Fibroblast of skin of left biceps (primary cell): ENCODE measurements at regions not wholly inside any gene's neighbourhood (a gene's known extent, or its start where the extent isn't known, plus 50 kb on each side); places are given as distances from the start of the nearest gene placed in this dataset.

Source experiments
- DNase-seq, 2 experiments: peaks; one replicate each; pipeline ENCODE4 v3.0.0-alpha.2; 2013; ENCODE audit warnings: low read depth in 2 of 2

DNA sequence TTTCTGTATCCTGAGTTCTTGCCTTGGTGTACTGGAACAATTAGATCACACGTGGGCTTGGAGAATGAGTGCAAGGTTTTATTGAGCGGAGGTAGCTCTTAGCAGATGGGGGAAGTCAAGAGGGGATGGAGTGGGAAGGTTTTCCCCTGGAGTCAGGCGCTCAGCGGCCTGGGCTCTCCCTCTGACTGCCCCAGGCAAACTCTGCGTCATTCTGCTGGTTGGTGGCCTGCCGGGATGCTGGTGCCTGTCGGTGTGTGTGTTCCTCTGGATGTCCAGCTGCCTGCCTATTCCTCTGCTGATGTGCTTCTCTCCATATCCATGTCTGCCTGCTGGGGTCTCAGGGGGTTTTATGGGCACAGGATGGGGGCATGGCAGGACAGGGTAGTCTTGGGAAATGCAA lies 111.0 kb downstream of the TRIB2 start:
- no peak for DNase-seq

DNA sequence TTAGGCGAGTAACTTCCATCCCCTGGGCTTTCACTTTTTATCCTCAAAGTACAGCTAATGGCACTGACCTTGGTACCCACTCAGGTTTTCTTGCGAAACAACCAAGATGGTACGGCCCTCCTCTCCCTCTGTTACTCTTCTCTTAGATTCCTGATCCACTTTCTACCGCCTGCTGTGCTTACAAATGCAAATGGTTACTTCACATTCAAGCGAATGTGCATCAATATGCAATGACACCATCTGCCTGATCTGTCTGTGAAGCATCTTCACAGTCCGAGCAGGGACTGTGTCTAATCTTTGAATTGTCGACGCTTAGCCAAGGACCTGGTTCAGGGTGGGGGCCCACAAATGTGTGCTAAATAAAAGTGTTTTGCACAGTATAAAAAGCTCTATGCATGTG lies 112.2 kb downstream of the TRIB2 start:
- no peak for DNase-seq

DNA sequence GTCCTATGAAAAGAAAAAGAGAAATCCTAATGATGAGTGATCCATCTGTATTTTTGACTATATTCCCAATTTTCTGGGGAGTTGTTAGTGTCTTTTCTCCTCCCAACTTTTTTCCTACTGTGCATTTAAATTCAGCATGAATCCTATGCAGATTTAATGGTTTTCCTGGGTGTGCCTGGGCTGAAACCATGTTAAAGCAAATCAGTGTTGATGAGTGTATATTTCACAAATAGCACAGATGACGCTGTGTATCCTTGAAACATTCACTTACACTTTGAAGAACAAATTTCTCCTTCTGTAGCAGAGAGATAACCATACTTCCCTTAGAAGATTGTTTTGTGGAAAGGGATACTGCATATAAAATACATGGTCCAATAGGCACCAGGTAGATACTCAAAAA lies 114.3 kb downstream of the TRIB2 start:
- DNase-seq: no peak

- no peak for DNase-seq
Observed at GRCh38 chr2:12834239-12834638, 117.5 kb downstream of the TRIB2 start.

- no peak for DNase-seq
Observed at GRCh38 chr2:12835733-12836132, 119.0 kb downstream of the TRIB2 start.

DNA sequence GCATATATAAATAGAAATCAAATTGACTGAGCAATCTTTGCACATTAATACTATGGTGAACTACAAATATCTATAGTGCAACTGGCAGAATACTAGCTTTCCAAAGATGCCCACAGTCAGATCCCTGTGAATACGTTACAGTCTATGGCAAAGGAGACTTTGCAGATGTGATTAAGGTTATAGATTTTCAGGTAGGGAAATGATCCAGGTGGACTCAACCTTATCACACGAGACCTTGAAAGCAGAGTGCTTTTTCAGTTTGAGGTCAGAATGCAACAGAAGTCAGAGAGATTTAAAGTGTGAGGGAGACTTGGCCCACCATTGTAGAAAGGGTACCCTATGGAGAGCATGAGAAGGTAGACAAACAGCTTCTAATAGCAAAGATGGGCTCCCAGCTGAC lies 122.6 kb downstream of the TRIB2 start:
- DNase-seq: no peak

DNA sequence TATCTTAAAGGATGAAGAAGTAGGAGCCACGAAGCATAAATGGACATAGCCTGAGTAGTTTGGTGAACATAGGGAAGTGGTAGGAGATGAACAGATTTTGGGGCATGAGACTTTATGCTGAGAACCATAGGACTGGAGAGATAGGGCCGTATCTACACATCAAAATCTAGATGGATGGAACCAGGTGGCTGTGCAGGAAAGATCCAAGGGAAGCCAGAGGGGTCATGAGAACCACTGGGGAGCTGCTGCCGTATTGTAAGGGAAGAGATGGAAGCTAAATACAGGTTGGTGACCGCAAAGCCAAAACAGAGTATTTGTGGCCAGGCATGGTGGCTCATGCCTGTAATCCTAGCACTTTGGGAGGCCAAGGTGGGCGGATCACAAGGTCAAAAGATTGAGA lies 124.3 kb downstream of the TRIB2 start:
- no peak for DNase-seq

DNA sequence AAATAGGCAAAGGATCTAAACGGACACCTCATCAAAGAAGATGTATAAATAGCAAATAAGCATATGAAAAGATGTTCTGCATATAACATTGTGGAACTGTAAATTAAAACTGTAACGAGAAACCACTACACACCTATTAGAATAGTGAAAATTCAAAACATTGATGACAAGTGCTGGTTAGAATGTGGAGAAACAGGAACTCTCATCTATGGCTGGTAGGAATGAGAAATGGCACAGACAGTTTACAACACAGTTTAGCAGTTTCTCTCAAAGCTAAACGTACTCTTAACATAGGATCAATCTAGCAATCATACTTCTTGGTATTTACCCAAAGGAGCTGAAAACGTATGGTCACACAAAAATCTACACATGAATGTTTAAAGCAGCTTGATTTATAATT lies 126.2 kb downstream of the TRIB2 start:
- no peak for DNase-seq

DNA sequence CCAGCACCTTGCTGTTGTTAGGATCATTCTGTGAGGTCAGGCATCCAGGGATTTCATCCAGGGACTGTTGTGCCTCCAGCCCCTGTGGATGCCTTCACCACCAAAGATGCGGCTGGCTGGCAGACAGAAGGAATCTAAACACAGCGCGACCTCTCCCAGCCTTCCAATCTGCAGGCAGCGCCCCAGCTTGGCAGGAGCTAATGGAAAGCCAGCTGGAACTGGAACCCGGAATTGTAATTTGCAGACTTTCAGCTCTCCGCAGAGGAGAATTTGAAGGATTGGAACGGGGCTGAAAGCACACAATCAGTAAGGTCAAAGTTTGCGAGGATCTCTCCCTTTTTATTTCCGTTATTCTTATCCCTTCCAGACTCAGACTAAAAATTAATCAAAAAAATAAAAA lies 127.8 kb downstream of the TRIB2 start:
- no peak for DNase-seq

- no peak for DNase-seq
Observed at GRCh38 chr2:12847694-12848575, 131.2 kb downstream of the TRIB2 start.

- no peak for DNase-seq
Observed at GRCh38 chr2:12852135-12852534, 135.4 kb downstream of the TRIB2 start.

DNA sequence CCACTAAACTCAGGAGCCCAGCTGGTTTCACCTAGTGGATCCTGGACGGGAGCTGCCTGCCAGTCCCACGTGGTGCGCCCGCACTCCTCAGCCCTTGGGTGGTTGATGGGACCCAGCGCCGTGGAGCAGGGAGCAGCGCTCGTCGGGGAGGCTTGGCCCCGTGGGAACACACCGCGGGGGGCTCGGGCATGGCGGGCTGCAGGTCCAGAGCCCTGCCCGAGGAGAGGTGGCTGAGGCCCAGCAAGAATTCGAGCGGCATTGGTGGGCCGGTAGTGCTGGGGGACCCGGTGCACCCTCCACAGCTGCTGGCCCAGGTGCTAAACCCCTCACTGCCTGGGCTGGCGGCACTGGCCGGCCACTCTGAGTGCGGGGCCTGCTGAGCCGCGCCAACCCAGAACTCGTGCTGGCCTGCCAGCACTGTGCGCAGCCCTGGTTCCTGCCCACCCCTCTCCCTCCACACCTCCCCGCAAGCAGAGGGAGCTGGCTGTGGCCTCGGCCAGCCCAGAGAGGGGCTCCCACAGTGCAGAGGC lies 137.3 kb downstream of the TRIB2 start:
- DNase-seq: no peak

GRCh38 chr2:12855508-12855907 lies 138.8 kb downstream of the TRIB2 start:
- no peak for DNase-seq

- DNase-seq: peak; percentile 50 to 62
Observed at GRCh38 chr2:12856934-12857601, 140.3 kb downstream of the TRIB2 start.

DNA sequence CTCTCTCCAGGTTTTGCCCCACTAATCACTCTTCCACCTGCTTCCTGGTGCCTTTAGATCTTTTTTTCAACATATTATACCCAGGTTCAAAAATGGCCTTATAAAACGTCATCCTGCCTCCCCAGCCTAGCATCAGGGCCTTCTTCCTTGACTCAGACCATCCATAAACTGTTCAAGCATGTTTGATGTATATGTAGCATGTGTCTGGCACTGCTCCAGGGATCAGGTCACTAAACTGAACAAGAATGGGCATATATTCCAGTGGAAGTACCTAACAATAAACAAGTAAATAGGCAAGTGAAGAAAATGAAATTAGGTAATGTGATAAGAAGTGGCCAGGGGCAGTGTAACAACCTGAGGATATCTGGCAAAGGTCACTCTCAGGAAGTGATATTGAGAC lies 141.2 kb downstream of the TRIB2 start:
- DNase-seq: no peak

DNA sequence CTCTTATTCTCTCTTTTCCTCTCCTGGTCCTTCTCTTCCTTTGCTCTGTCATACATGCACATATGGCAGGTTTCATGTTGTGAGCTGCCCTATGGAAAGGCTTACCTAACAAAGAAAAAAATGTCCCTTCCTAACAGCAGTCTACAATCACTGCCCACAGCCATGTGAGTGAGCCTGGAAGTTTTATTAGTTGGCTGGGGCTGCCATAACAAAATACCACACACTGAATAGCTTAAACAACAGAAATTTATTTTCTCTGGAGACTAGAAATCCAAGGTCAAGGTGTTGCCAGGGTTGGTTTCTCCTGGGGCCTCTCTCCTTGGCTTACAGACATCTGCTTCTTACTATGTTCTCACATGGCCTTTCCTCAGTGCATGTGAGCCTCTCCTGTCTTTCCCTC lies 142.1 kb downstream of the TRIB2 start:
- no peak for DNase-seq

DNA sequence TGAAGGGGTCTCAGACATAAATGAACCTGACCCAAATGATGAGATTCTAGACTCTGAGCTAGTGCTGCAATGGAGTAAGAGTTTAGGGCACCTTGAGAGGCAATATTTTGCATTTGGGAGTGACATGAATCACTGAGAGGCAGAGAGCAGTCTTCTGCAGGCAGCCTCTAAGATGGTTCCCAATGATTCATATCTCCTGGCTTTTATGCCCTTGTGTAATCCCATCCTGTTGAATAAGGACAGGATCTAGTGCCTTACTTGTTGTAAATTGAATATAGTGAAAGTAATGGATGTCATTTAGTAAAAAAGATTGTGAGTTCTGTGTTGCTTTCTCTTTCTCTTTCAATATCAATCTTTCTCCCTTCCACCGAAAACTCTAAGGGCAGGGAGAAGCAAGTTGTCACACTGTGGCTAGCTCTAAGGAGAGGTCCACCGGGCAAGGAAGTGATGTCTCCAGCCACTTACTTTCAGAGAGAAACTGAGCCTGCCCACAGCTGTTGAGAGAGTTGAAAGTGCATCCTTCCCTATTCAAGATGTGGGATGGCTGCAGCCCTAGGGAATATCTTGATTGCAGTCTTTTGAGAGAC lies 144.7 kb downstream of the TRIB2 start:
- DNase-seq: peak in 1 of 2 experiments; percentile 24

DNA sequence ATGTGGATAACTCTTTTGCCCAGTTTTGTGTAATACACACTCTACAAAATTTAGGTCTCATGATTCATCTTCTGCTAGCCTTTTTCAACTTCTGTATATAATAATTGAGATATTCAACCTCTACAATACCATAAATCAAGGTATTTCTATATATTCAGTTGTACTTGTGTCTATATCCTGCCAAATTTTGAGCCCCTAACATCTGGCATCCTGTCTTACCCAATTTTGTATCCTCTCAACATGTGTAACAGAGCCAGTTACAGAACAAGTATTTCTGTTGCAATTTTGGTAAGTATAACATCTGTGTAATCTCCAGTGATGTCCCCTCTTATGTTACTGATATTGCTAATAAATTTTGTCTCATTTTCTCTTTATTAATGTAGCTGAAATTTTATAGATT lies 145.8 kb downstream of the TRIB2 start:
- DNase-seq: no peak

- DNase-seq: no peak
Observed at GRCh38 chr2:12863937-12864336, 147.2 kb downstream of the TRIB2 start.

GRCh38 chr2:12867631-12868287 lies 151.0 kb downstream of the TRIB2 start:
- no peak for DNase-seq

DNA sequence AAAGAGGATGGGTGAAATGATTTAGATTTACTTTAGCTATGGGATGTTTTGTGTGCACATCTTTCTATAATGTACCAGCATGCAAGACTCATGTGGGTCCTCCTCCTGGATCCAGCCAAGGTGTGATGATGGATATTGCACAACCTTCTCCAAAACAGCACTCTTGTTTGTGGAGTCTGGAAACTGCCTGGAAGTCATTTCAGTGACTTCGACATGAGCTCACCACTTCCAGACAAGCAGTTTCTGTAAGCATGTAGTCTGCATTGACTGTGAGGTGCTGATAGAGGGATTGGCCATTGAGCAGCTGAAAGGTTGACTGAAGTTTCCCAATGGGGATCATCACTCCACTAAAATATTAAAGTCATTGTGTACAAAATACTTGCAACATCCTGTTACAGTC lies 154.0 kb downstream of the TRIB2 start:
- no peak for DNase-seq

DNA sequence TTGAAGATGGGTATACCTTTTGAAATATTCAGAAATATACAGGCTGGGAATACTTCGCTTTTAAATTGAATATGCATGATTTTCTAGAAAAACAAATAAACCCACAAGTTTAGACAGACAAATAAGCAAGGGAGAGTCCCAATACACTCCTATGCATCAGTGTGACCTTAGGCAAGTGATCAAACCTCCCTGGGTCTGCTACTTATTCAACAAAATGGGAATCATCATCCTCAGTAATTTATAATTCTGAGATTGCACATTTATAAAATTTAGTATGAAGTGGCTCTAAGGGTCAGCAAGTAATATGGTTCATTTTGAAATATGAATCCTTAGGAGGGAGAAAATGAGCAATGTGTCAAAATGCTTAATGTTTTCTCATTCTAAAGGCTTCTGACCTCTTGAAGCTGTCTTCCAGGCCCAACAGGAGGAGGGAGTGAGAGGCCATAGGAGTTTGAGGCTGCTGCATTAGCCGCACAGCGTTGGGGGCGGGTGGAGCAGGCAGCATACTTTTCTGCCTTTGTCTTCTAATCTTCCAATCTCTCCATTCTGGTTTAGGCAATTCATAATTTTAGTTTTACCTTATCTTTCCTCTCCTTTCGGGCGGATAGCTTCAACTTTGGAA lies 155.1 kb downstream of the TRIB2 start:
- DNase-seq: no peak
